OCI-LY1 (cell line): ENCODE measurements at regions not wholly inside any gene's neighbourhood (a gene's known extent, or its start where the extent isn't known, plus 50 kb on each side); places are given as distances from the start of the nearest gene placed in this dataset.

ENCODE experiments used
- H2AFZ ChIP-seq: fragments of 200-600 bp; sonication (generic), shearing (Covaris generic); 2 replicates; pipeline ENCODE4 v1.6.0; 2014; ENCODE audit warnings: antibody characterized with exemption, mild to moderate bottlenecking, low read length
- H3F3A ChIP-seq: fragments of 200-600 bp; sonication (generic), shearing (Covaris generic); 2 replicates; pipeline ENCODE4 v1.6.0; 2014; ENCODE audit warnings: mild to moderate bottlenecking, antibody characterized with exemption, low read length, moderate library complexity; ENCODE audit not compliant: insufficient read depth
- H3K27ac ChIP-seq: fragments of 200-600 bp; sonication (generic); 2 replicates; pipeline ENCODE4 v1.5.1; 2014; ENCODE audit warnings: low read length, mixed run types, mild to moderate bottlenecking, low read depth; ENCODE audit not compliant: poor library complexity, severe bottlenecking
- H3K27me3 ChIP-seq: fragments of 200-600 bp; sonication (generic); 2 replicates; pipeline ENCODE4 v1.6.0; 2014; ENCODE audit warnings: antibody characterized with exemption, mild to moderate bottlenecking, low read length, moderate library complexity; ENCODE audit not compliant: insufficient read depth
- H3K36me3 ChIP-seq: fragments of 200-600 bp; sonication (generic); 2 replicates; pipeline ENCODE4 v1.6.1; 2014; ENCODE audit warnings: mild to moderate bottlenecking, antibody characterized with exemption, low read length, moderate library complexity, mixed read lengths; ENCODE audit not compliant: insufficient read depth
- H3K4me1 ChIP-seq: fragments of 200-600 bp; sonication (generic); 2 replicates; pipeline ENCODE4 v1.5.1; 2014; ENCODE audit warnings: mild to moderate bottlenecking, low read length, moderate library complexity; ENCODE audit not compliant: insufficient read depth, severe bottlenecking
- H3K4me2 ChIP-seq: fragments of 200-600 bp; sonication (generic), shearing (Covaris generic); 2 replicates; pipeline ENCODE4 v1.6.1; 2014; ENCODE audit warnings: low read length
- H3K4me3 ChIP-seq: fragments of 200-600 bp; sonication (generic); 2 replicates; pipeline ENCODE4 v1.5.1; 2014; ENCODE audit warnings: low read length, low read depth, mild to moderate bottlenecking, mixed read lengths; ENCODE audit not compliant: poor library complexity, severe bottlenecking
- H3K79me2 ChIP-seq: fragments of 200-600 bp; shearing (Covaris generic); 2 replicates; pipeline ENCODE4 v1.6.1; 2016; ENCODE audit warnings: mixed run types, low read length, mixed read lengths; ENCODE audit not compliant: insufficient read depth
- H3K9ac ChIP-seq: fragments of 200-600 bp; sonication (generic), shearing (Covaris generic); 2 replicates; pipeline ENCODE4 v1.6.1; 2014; ENCODE audit warnings: mild to moderate bottlenecking, low read length, mixed read lengths
- H3K9me2 ChIP-seq: fragments of 200-600 bp; sonication (generic), shearing (Covaris generic); 2 replicates; pipeline ENCODE4 v1.6.1; 2014; ENCODE audit warnings: low read depth, mild to moderate bottlenecking, low read length, mixed read lengths
- H3K9me3 ChIP-seq: fragments of 200-600 bp; shearing (Covaris generic); 2 replicates; pipeline ENCODE4 v1.6.1; 2014; ENCODE audit warnings: low read length, mixed read lengths
- H4K20me1 ChIP-seq: fragments of 200-600 bp; sonication (generic), shearing (Covaris generic); 2 replicates; pipeline ENCODE4 v1.6.0; 2016; ENCODE audit warnings: mild to moderate bottlenecking, low read length; ENCODE audit not compliant: insufficient read depth
- EZH2 ChIP-seq: fragments of 200-600 bp; sonication (generic), shearing (Covaris generic); IDR thresholded peaks from 2 replicates; pipeline ENCODE4 v1.8.0; 2017; ENCODE audit warnings: borderline replicate concordance, mixed run types, mild to moderate bottlenecking, antibody characterized with exemption, low read length, moderate library complexity, mixed read lengths
- TF ChIP-seq, protein P1 (sequence below): fragments of 200-600 bp; sonication (generic), shearing (Covaris generic); IDR thresholded peaks from 2 replicates; pipeline ENCODE4 v1.5.1; 2017; ENCODE audit warnings: mild to moderate bottlenecking, antibody characterized with exemption, low read length, moderate library complexity, mixed read lengths

DNA sequence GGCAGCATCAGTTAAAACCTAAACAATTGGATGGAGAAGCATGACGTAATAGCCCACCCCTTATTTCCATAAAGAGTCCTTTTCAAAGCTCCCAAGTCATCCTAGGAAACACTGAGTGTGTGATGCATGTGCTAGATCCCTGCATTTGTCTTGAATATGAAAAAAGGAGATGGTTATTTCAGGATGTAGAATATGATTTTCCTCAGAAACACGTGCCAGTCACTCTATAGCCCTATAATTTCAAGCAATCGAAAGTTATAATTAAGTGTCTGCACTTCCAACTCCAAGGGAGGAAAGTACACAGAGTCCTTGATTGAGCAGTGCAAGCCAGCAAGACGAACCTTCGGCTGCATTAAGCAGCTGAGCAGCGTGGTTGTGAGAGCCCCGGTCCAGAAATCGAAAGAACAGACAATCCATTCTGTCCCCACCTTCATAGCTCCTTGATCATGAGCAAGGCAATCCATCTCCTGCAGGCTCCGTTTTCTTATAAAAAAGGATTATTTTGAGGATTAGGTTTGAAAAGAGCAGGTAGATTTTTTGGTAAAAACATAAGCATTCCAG, 287.7 kb downstream of the FBXO15 start:
- Histone ChIP-seq H3K79me2 (no peaks in the 10 kb centered on the region), H3K27me3 (no peaks in the 10 kb centered on the region), H3K4me2 (no peak overlapping the region), H3K4me1 (no peaks in the 10 kb centered on the region), H3K36me3 (no peaks in the 10 kb centered on the region), H3K9me3 (no peaks in the 10 kb centered on the region), H4K20me1 (no peaks in the 10 kb centered on the region), H3K9ac (no peak overlapping the region), H3K27ac (no peak overlapping the region), H3K4me3 (no peak overlapping the region), H2AFZ (no peak overlapping the region), H3F3A (no peaks in the 10 kb centered on the region), H3K9me2 (no peaks in the 10 kb centered on the region)
- TF ChIP-seq, protein P1, sequence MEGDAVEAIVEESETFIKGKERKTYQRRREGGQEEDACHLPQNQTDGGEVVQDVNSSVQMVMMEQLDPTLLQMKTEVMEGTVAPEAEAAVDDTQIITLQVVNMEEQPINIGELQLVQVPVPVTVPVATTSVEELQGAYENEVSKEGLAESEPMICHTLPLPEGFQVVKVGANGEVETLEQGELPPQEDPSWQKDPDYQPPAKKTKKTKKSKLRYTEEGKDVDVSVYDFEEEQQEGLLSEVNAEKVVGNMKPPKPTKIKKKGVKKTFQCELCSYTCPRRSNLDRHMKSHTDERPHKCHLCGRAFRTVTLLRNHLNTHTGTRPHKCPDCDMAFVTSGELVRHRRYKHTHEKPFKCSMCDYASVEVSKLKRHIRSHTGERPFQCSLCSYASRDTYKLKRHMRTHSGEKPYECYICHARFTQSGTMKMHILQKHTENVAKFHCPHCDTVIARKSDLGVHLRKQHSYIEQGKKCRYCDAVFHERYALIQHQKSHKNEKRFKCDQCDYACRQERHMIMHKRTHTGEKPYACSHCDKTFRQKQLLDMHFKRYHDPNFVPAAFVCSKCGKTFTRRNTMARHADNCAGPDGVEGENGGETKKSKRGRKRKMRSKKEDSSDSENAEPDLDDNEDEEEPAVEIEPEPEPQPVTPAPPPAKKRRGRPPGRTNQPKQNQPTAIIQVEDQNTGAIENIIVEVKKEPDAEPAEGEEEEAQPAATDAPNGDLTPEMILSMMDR, result no peak
- no peak for TF ChIP-seq EZH2

DNA sequence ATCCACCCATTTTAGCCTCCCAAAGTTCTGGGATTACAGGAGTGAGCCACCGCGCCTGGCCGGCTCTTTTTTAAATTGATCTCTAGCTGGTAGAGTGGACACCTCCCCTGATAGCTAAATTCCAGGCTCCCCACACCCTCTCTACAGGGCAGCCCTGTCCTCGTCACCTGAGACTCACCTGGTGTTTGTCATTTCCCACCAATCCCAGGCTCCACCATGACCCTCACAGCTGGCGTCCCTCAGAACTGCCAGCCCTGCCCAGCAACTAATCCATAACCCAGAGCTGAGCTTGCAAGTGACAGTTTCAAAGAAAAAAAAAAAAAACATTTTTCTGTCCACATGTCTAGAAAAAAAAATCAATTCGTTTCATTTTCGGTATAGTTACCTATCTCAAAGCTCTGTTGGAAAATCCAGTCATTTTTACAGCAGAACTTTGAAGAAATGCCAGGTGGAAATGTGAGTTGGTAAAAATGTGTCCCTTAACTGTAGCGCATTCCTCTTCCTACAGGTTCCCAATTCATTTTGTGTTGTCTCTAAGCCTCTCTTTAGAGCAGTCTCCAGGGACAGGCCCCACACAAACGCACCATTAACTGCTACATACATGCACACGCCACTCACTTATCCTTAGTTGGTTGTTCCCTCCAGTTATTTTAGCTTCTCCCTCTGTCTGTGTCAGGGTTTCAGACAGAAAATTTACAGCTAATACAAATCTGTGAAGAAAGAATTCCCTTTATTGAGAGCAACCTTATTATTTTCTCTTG, 294.7 kb downstream of the FBXO15 start:
- no peaks in the 10 kb centered on the region for H3K9me2 ChIP-seq
- no peaks in the 10 kb centered on the region for H4K20me1 ChIP-seq
- H3K27ac ChIP-seq, result no peak overlapping the region
- no peak overlapping the region for H3K4me2 ChIP-seq
- TF ChIP-seq EZH2, result no peak
- TF ChIP-seq, protein P1, result no peak
- no peak overlapping the region for H3K4me3 ChIP-seq
- H3K36me3 ChIP-seq, result no peaks in the 10 kb centered on the region
- no peak overlapping the region for H2AFZ ChIP-seq
- no peaks in the 10 kb centered on the region for H3K4me1 ChIP-seq
- H3F3A ChIP-seq, result no peaks in the 10 kb centered on the region
- H3K27me3 ChIP-seq, result no peaks in the 10 kb centered on the region
- H3K9ac ChIP-seq, result no peak overlapping the region
- no peaks in the 10 kb centered on the region for H3K79me2 ChIP-seq
- H3K9me3 ChIP-seq, result no peaks in the 10 kb centered on the region

DNA sequence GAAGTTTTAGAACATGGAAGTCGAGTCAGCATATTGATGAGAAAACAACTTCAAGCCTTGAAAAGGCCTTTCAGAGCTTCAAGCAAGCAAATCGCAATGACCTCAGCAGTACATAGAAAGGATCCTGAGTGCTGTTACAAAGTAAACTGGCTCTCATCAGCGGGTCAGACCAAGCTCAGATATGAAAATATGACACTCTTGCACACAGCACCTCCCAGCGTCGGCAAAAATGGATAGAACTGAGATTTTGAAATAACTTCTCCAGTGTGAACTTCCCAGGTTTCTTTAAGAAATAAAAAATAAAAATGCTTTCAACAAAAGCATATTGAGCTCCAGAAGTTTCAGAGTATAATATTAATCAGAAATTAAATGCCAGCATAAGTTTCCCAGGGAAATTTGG, 296.9 kb downstream of the FBXO15 start:
- Histone ChIP-seq H4K20me1 (no peaks in the 10 kb centered on the region), H3K27me3 (no peaks in the 10 kb centered on the region), H3F3A (no peaks in the 10 kb centered on the region), H3K27ac (no peak overlapping the region), H2AFZ (no peak overlapping the region), H3K36me3 (no peaks in the 10 kb centered on the region), H3K9ac (no peak overlapping the region), H3K4me3 (no peak overlapping the region), H3K9me3 (no peaks in the 10 kb centered on the region), H3K4me1 (no peaks in the 10 kb centered on the region), H3K9me2 (no peaks in the 10 kb centered on the region), H3K79me2 (no peaks in the 10 kb centered on the region), H3K4me2 (no peak overlapping the region)
- TF ChIP-seq EZH2, result no peak
- TF ChIP-seq, protein P1, result no peak
